Panc1 (cell line): ENCODE measurements at regions not wholly inside any gene's neighbourhood (a gene's known extent, or its start where the extent isn't known, plus 50 kb on each side); places are given as distances from the start of the nearest gene placed in this dataset.

ENCODE experiments used
- POLR2AphosphoS5 ChIP-seq: IDR thresholded peaks from 2 replicates; pipeline ENCODE4 v1.6.1; 2012; ENCODE audit warnings: mild to moderate bottlenecking, low read depth, low read length, moderate library complexity
- SIN3A ChIP-seq: IDR thresholded peaks from 2 replicates; pipeline ENCODE4 v1.6.1; 2012; ENCODE audit warnings: low read depth, mild to moderate bottlenecking, low read length, moderate library complexity, borderline replicate concordance; ENCODE audit not compliant: insufficient read depth
- TCF7L2 ChIP-seq: IDR thresholded peaks from 2 replicates; pipeline ENCODE4 v1.6.1; 2011; ENCODE audit warnings: mild to moderate bottlenecking, low read depth, low read length, inconsistent platforms
- TF ChIP-seq, protein P1 (sequence below): fragments of 450-650 bp; IDR thresholded peaks from 2 replicates; pipeline ENCODE4 v1.5.1; 2017; ENCODE audit warnings: mild to moderate bottlenecking
- TF ChIP-seq, protein P2 (sequence below), 2 experiments: IDR thresholded peaks; 2 replicates each; pipeline ENCODE4 v1.6.1; 2011 to 2012; ENCODE audit warnings: low read depth in 2 of 2, control low read depth in 1 of 2, low read length in 1 of 2, mild to moderate bottlenecking in 1 of 2, moderate library complexity in 1 of 2; ENCODE audit not compliant: insufficient read depth in 1 of 2

DNA sequence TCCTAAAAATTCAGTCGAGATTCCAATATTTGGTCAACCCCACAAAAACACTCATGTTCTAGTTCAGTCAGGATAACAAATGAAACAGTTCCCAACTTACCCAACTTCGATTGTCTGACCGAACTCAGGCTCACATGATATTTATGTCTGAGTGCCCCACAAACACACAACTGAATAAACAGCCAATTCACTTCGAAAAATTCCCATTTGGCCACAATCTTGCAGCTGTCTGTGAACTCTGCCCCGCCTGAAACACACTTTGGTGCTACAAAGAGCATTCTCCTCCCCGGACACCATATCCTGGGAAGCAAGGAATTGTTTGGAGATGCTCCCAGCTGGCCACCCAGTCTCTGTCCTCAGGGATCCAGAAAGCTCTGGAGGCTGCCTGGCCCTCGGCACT, 52.9 kb upstream of the SIM2 start:
- TF ChIP-seq, protein P1, sequence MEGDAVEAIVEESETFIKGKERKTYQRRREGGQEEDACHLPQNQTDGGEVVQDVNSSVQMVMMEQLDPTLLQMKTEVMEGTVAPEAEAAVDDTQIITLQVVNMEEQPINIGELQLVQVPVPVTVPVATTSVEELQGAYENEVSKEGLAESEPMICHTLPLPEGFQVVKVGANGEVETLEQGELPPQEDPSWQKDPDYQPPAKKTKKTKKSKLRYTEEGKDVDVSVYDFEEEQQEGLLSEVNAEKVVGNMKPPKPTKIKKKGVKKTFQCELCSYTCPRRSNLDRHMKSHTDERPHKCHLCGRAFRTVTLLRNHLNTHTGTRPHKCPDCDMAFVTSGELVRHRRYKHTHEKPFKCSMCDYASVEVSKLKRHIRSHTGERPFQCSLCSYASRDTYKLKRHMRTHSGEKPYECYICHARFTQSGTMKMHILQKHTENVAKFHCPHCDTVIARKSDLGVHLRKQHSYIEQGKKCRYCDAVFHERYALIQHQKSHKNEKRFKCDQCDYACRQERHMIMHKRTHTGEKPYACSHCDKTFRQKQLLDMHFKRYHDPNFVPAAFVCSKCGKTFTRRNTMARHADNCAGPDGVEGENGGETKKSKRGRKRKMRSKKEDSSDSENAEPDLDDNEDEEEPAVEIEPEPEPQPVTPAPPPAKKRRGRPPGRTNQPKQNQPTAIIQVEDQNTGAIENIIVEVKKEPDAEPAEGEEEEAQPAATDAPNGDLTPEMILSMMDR, result no peak
- TF ChIP-seq TCF7L2 (no peak), POLR2AphosphoS5 (no peak), SIN3A (no peak)
- TF ChIP-seq, protein P2, sequence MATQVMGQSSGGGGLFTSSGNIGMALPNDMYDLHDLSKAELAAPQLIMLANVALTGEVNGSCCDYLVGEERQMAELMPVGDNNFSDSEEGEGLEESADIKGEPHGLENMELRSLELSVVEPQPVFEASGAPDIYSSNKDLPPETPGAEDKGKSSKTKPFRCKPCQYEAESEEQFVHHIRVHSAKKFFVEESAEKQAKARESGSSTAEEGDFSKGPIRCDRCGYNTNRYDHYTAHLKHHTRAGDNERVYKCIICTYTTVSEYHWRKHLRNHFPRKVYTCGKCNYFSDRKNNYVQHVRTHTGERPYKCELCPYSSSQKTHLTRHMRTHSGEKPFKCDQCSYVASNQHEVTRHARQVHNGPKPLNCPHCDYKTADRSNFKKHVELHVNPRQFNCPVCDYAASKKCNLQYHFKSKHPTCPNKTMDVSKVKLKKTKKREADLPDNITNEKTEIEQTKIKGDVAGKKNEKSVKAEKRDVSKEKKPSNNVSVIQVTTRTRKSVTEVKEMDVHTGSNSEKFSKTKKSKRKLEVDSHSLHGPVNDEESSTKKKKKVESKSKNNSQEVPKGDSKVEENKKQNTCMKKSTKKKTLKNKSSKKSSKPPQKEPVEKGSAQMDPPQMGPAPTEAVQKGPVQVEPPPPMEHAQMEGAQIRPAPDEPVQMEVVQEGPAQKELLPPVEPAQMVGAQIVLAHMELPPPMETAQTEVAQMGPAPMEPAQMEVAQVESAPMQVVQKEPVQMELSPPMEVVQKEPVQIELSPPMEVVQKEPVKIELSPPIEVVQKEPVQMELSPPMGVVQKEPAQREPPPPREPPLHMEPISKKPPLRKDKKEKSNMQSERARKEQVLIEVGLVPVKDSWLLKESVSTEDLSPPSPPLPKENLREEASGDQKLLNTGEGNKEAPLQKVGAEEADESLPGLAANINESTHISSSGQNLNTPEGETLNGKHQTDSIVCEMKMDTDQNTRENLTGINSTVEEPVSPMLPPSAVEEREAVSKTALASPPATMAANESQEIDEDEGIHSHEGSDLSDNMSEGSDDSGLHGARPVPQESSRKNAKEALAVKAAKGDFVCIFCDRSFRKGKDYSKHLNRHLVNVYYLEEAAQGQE (IDR thresholded peaks at IDR 0.05; ENCODE audit: insufficient read depth in 1 of 2, low read depth in 2 of 2, low read length in 1 of 2), result no peak
